Adipocyte (in vitro differentiated cells): ENCODE measurements at regions not wholly inside any gene's neighbourhood (a gene's known extent, or its start where the extent isn't known, plus 50 kb on each side); places are given as distances from the start of the nearest gene placed in this dataset.
A peak's percentile ranks its signal among the peaks of the same experiment; 100 is the strongest.

Source experiments
- DNase-seq: peaks from one replicate; pipeline ENCODE4 v3.0.0-alpha.2; 2015; ENCODE audit warnings: low read depth
- H3K27me3 ChIP-seq: replicated peaks from 2 replicates; pipeline ENCODE4 v1.7.0; 2013; ENCODE audit warnings: mild to moderate bottlenecking, low read length, moderate library complexity; ENCODE audit not compliant: control insufficient read depth, insufficient read depth
- H3K36me3 ChIP-seq: 2 replicates; pipeline ENCODE4 v1.7.0; 2013; ENCODE audit warnings: low read length, mild to moderate bottlenecking, moderate library complexity; ENCODE audit not compliant: control insufficient read depth, insufficient read depth, severe bottlenecking
- H3K4me1 ChIP-seq: 2 replicates; pipeline ENCODE4 v1.7.0; 2013; ENCODE audit warnings: mild to moderate bottlenecking, low read length, moderate library complexity; ENCODE audit not compliant: control insufficient read depth, insufficient read depth
- H3K4me3 ChIP-seq: 2 replicates; pipeline ENCODE4 v1.7.0; 2013; ENCODE audit warnings: mild to moderate bottlenecking, low read length, moderate library complexity
- H3K9ac ChIP-seq: 2 replicates; pipeline ENCODE4 v1.7.0; 2013; ENCODE audit warnings: mild to moderate bottlenecking, low read length, moderate library complexity
- H3K9me3 ChIP-seq: 2 replicates; pipeline ENCODE4 v1.7.0; 2013; ENCODE audit warnings: mild to moderate bottlenecking, low read length, moderate library complexity; ENCODE audit not compliant: control insufficient read depth

DNA sequence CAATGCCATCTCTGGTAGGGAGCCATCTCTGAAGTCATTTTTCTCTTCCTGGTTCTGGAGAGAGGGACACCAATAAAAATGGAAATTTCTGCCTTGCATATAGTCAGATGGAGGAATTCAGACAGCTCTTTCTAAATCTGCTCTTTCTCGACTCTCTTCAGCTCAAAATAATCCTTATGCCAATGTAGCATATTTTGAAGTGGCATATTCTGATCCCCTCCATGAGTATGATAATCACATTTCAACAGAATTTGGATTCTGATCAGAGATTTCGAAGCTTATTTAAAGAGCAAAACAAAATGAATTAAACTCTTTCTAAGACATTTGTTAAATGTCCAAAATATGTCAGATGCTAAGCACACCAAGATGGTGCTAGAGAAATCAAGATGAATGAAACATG lies 267.1 kb upstream of the BTBD3 start:
- Histone ChIP-seq H3K9ac (no peak overlapping the region), H3K36me3 (no peaks in the 10 kb centered on the region), H3K9me3 (no peaks in the 10 kb centered on the region), H3K27me3 (no peaks in the 10 kb centered on the region), H3K4me3 (no peak overlapping the region), H3K4me1 (no peaks in the 10 kb centered on the region)
- no peak for DNase-seq

DNA sequence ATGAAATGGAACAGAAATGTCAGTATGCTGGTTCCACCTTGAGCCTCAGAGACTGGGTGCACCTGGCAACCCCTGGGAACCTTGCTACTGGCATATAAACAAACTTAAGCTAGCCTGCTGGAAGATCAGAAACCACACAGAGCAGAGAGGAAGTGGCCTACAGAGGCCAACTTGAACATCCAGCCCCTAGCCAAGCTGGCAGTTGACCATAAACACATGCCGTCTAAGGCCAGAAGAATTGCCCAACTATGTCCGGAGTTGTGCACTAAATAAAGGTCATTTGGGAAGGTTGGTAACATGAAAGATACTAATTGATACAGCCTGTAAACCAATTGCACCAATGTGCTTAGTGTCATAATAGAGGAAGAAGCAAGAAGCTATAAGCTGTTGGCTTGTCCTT lies 266.6 kb upstream of the BTBD3 start:
- no peaks in the 10 kb centered on the region for H3K27me3 ChIP-seq
- H3K9me3 ChIP-seq = no peaks in the 10 kb centered on the region
- no peak overlapping the region for H3K4me3 ChIP-seq
- no peak overlapping the region for H3K9ac ChIP-seq
- H3K4me1 ChIP-seq = no peaks in the 10 kb centered on the region
- DNase-seq = no peak
- no peaks in the 10 kb centered on the region for H3K36me3 ChIP-seq

DNA sequence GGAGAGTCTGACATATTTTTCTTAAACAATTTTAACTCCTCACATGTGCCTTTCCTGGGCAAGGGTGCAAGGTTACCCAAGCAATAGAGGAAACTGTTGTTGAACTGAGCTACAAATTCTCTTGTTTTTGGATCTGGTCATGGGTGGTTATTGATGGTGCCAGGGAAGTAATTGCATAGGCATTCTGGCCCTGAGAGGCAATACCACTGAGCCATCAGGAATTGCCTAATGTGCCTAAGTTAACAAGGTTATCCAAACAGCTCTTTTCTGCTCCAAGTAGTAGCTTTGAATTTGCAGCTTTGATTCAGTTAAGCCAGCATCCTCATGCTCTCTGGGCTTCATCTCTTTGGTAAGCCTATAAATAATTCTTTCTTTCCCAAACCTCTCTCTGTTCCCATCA lies 266.0 kb upstream of the BTBD3 start:
- Histone ChIP-seq H3K27me3 (no peaks in the 10 kb centered on the region), H3K9me3 (no peaks in the 10 kb centered on the region), H3K4me1 (no peaks in the 10 kb centered on the region), H3K9ac (no peak overlapping the region), H3K36me3 (no peaks in the 10 kb centered on the region), H3K4me3 (no peak overlapping the region)
- DNase-seq = no peak

DNA sequence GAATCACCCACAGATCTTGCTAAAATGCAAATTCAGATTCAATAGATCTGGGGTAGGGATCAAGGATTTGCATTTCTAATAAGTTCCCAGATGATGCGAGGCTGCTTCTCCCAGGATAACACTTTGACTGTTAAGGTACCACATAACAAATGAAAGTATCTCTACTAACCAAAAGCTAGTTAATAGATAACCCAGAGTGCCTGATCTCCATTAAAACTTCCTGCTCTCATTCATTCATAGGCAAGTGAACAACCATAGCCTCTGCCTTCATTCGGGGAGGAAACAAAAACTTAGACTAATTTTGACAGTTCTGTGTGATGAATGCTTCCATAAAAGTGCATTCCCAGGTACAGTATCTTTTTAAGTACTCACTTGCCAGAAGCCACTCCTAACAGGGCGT lies 265.6 kb upstream of the BTBD3 start:
- Histone ChIP-seq H3K9ac (no peak overlapping the region), H3K27me3 (no peaks in the 10 kb centered on the region), H3K36me3 (no peaks in the 10 kb centered on the region), H3K4me3 (no peak overlapping the region), H3K9me3 (no peaks in the 10 kb centered on the region), H3K4me1 (no peaks in the 10 kb centered on the region)
- no peak for DNase-seq

DNA sequence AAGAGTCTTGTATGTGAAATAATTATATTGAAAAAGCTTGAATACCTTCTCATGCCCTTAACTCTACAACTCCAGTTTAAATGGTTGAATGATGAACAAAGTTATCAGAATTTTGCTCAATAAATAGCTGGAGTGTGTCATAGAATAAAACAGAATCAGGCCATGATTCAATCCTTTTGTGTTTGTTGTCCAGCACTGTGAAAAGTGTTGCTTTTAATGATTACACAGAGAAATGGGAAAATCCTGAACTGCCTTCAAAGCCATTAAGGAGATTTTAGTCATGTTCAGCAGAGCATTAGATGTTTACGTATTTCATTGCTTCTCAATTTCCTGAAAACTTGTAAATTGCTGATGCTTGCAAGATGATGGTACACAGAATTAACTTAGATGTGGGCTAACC lies 262.9 kb upstream of the BTBD3 start:
- Histone ChIP-seq H3K4me1 (no peaks in the 10 kb centered on the region), H3K4me3 (no peak overlapping the region), H3K36me3 (no peaks in the 10 kb centered on the region), H3K27me3 (no peaks in the 10 kb centered on the region), H3K9me3 (no peaks in the 10 kb centered on the region), H3K9ac (no peak overlapping the region)
- no peak for DNase-seq

DNA sequence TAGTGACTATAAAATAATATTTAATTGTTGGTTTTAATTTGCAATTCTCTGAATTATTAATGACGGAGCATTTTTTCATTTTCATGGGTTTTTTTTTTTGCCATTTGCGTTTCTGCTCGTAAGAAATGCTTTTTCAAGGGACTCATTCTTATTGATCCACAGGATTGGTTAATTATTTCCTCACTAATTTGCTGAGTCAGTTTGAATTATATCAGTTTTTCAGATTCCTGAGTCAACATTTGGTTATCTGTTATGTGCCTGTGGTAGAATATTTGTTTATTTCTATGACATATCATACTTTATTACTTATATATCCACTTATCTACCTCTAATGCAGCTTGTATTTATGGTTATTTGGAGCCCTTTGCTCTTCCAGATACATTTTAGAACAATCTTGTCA lies 257.0 kb upstream of the BTBD3 start:
- no peak overlapping the region for H3K9ac ChIP-seq
- H3K36me3 ChIP-seq = no peaks in the 10 kb centered on the region
- H3K4me1 ChIP-seq = no peaks in the 10 kb centered on the region
- no peaks in the 10 kb centered on the region for H3K27me3 ChIP-seq
- DNase-seq = no peak
- no peaks in the 10 kb centered on the region for H3K9me3 ChIP-seq
- no peak overlapping the region for H3K4me3 ChIP-seq

DNA sequence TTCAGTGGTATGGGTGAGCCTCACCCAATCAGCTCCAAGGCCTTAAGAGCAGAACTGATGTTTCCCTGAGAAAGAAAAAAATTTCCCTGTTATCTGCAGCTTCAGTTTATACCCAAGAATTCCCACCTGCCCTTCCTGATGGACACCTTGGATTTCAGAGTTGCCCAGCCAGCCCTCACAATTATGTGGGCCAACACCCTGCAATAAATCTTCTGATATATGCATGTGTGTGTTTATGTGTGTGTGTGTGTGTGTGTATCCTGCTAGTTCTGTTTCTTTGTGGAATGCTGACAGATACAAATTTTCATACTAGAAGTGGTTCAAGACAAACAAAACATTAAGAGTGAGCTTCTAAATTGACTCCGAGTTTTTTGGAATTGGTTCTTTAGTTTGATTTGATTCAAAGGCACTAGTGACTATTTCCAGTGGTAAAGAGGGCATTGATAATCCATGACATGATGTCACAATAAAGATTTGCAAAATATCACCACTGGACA lies 246.6 kb upstream of the BTBD3 start:
- Histone ChIP-seq H3K4me1 (no peaks in the 10 kb centered on the region), H3K9ac (no peak overlapping the region), H3K9me3 (no peaks in the 10 kb centered on the region), H3K4me3 (no peak overlapping the region), H3K36me3 (no peaks in the 10 kb centered on the region), H3K27me3 (peaks cover 6% of the 10 kb centered on the region)
- no peak for DNase-seq

DNA sequence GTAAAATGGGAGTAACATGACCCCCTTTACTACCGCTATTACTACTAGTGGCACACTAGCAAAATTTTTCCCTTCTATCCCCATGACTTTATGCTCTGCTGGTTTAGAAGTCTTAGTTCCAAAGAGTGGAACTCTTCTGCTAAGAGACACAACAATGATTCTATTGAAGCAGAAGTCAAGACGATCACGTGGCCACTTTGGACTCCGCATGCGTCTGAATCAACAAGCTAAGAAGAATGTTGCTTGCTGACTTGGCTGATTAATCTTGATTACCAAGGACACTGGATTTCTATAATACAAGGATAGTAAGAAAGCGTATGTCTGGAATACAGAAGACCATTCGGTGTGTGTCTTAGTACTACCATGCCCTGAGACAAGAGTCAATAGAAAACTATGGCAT lies 244.7 kb upstream of the BTBD3 start:
- DNase-seq = no peak
- no peak overlapping the region for H3K4me3 ChIP-seq
- no peak overlapping the region for H3K9ac ChIP-seq
- H3K9me3 ChIP-seq = no peaks in the 10 kb centered on the region
- peaks cover 3% of the 10 kb centered on the region for H3K4me1 ChIP-seq
- peaks cover 6% of the 10 kb centered on the region for H3K27me3 ChIP-seq
- H3K36me3 ChIP-seq = no peaks in the 10 kb centered on the region

DNA sequence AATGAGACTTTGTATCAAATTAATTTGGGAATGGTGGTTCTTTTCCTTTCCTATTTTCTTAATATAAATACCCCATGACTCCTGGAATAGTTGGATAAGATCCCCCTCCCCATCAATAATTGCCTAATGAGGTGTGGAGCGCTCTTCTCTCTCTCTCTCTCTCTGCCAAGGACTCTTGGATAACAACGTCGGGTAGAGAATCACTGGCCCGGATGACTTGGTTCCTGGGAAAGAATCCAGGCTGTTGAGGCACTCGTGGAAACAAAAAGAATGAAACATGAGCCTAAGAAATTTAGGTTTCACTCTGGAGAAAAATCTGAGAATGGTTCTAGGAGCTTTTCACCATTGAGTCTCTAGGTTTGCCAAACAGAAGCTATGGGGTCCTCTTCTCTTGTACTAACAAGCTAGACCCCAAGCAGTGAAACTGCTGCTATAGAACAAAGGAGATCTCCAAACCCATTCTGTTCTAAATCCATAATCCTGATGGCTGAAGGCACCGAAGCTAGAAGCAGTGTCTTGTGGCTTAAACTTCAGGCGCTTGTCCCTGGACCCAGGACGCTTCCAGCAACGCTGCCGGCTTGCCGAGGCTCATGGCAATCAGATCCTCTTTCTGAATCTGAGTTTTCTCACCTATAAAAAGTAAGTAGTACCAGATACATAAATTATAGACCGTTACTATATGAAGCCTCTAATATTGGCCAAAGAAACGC lies 241.6 kb upstream of the BTBD3 start:
- H3K27me3 ChIP-seq = peaks cover 6% of the 10 kb centered on the region
- no peaks in the 10 kb centered on the region for H3K36me3 ChIP-seq
- H3K4me3 ChIP-seq = peak overlapping the region; percentile 40
- no peak for DNase-seq
- no peak overlapping the region for H3K9ac ChIP-seq
- no peaks in the 10 kb centered on the region for H3K9me3 ChIP-seq
- peaks cover 3% of the 10 kb centered on the region for H3K4me1 ChIP-seq

DNA sequence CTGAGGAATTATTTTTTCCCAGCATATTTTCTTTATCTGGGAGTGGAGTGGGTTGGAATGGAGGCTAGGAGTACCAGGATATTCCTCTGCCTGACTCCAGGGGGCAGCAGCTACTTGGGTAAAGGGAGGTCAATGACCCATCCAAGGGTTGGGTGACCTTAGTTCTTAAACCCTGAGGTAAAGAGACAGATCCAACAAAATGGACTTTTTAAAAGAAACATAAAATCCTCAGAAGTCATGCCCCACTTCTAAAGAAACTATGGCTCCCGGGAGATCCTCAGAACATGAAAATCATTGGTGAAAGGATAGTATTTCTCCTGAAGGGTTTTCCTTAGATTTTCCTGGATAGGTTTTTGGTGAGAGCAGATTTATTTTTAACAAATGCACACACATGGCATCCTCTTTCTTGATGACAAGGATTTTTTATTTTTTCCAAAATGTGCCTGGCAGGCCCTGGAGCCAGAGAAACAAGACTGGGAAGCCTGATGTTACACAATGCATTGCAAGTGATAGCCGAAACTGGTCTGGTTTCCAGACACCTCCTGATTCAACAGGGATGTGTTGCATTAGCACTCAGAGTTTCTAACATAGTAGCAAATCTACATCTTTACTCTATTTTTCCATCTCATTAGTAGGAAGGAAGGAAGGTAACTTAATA lies 240.9 kb upstream of the BTBD3 start:
- H3K9ac ChIP-seq = no peak overlapping the region
- H3K4me1 ChIP-seq = peaks cover 3% of the 10 kb centered on the region
- H3K36me3 ChIP-seq = no peaks in the 10 kb centered on the region
- H3K9me3 ChIP-seq = no peaks in the 10 kb centered on the region
- H3K4me3 ChIP-seq = peak overlapping the region; percentile 40
- peak; percentile 64 for DNase-seq
- H3K27me3 ChIP-seq = peaks cover 6% of the 10 kb centered on the region

DNA sequence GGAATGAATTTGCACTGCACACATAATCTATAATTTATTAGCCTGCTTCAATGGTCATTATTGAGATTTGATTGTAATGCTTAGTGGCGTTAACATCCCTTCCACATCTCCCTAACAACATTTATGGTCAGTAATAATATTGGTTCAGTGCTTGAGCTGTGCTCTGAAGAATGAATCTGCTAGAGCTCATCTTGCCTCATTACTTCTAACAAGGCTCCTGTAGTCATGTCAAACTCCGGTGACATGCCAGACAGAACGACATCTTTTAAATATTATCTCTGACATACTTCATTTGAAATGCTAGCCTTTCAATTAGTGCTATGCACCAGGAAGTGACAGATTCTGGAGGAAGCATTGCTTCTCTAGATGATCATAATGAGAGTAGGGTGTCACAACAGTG lies 240.3 kb upstream of the BTBD3 start:
- no peak for DNase-seq
- Histone ChIP-seq H3K9me3 (no peaks in the 10 kb centered on the region), H3K9ac (no peak overlapping the region), H3K36me3 (no peaks in the 10 kb centered on the region), H3K27me3 (peaks cover 6% of the 10 kb centered on the region), H3K4me3 (no peak overlapping the region), H3K4me1 (peaks cover 3% of the 10 kb centered on the region)
